NCI-H748 treated with DMSO at 0.1 percent for 48 hours (cell line): ENCODE measurements at regions not wholly inside any gene's neighbourhood (a gene's known extent, or its start where the extent isn't known, plus 50 kb on each side); places are given as distances from the start of the nearest gene placed in this dataset.
A peak's percentile ranks its signal among the peaks of the same experiment; 100 is the strongest.

Experiments
- DNase-seq: peaks from one replicate; lab custom pipeline; 2025; lab: John Stamatoyannopoulos, UW

DNA sequence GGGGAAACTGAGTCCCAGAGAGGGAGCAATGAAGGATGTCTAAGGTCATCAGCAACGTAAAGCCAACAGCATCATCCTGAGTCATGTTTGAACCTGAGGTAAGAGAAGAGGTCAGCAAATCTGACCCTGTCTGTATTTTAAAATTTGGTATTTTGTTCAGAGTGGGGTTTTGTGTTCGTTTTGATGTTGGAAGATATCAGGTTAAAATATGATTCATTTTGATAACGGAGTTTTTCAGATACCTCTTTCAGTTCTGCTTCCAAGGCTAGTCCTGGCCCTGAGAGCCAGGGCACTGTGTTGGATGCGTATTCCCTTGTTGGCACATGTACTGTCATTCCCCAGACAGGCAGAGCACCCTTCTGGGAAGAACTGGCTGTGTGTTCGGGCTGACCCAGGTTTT lies 291.0 kb downstream of the NSG2 start:
- DNase-seq, result no peak

DNA sequence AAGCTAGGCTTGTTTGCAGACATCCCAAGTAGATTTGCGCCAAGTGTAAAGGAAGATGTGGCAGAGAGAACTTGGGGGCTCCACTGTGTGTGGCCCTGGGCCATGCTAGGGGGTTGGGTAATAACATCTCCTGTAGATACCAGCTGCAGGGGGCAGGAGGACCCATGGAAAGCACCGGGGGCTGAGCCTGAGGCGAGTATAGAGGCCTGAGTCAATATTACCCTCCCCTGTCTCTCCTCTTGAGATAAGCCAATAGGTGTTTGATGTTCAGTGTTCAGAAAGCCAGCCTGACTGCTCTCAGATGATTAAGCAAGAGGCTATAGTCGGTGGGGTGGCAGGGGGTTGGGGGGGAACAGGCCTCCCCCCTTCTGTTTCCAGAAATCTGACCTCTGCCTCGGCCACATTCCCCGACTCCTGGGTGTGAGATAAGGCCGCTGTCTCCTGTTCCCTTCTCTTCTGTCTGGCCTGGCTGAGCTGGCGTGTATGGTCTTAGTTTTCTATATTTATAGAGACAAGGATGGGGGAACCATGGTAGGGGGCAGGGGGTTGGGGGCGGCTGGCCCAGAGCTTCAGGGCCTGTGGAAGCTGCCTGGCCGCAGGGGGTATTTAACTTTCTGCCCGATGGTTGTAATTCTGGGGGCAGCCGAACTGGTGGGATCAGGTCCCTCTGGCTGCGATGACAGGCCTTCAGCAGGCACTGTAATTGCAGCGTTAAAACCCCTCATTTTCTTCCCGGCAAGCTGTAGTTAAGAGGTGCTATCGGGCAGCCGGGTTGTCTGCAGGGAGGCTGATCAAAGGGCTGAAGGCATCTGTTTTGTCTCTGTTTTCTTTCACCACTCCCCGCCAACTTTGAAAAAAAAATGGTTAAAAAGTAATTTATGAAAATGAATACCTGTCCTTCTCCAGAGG lies 292.0 kb downstream of the NSG2 start:
- no peak for DNase-seq

DNA sequence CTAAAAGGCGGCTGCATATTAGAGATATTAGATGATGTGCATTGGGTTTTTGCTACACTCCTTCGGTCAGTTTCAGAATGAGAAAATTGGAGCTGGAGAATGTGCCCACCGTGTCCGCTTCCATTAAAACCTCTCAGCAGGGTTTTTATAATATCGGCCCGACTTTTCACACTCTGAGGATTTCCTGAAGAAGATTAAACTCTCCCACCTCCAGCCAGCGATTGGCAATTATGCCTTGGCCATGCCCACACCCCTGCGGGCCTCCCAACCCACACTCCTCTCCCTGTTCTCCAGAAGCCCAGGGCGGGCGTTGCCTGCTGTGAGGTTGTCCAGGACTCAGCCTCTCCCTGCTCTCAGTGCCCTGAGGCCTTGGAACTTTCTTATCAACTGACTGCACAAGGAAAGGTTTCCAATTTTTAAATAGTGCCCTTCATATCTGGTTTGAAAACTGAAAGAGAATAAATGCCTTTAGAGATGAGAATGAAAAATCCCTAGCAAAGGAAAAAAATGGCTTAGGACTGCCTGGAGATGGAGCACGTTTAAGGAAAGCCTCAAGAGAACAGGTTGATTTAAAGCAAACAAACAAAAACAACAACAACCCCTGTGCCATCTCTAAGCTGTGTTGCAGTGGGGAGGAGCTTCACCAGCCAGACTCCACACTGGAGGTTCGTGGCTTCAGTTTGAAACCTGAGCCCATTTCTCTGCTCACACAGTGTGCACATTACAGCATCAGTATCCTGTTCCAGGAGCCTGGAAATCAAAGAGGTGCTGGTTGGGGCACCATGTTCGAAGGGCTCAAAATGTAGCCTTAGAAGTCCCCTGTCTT lies 292.9 kb downstream of the NSG2 start:
- DNase-seq, result no peak

DNA sequence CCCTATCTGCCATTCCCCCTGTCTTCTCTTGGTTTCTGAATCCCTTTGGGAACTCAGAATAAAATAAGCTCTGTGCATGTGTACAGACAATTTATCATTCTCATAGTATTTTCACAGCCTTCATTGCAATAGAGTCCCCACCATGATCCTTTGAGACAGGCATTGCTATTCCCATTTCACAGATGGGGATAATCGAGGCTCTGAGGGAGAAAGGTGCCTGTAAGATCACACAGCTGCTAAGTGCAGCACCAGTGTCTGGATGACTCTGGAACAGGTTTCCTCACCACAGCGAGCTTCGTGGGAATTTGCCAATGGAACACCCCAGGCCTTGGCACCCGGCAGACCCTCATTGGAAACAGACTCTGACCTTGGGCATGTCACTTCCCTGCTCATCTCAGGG lies 293.6 kb downstream of the NSG2 start:
- DNase-seq, result no peak

DNA sequence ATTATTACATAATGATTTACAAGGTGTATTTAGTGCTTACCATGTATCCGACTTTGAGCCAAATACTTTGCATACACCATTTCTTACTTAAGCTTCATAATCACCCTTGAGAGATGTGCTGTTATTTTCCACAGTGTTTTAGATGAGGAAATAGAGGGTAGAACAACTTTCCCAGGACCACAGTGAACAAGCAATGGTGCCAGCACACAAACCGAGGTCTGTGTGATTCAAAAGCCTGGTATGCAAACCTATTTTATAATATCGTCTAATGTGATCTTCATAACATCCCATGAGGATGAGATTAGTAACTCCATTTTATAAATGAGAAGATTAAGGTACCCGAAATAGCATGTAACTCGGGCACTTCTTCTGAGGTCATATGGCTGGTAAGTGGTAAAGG lies 294.7 kb downstream of the NSG2 start:
- DNase-seq, result no peak

DNA sequence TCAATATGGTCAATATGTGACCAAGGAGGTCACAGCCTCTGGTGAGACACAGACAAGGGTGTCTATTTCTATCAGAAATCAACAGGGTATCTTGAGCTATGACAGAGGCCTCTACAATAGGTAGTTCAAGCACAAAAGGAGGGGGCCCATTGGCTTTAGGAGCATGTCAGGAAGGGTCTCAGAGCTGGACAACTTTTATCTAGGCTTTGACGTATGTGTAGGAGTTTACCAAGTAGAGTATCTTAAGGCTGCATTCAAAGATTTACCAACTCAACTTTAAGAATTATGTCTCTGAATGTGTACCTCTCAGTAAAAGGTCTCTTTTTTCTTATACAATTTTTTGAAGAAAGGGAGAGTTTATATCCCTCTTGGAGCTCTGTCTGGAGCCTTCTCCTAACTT lies 297.2 kb downstream of the NSG2 start:
- no peak for DNase-seq

DNA sequence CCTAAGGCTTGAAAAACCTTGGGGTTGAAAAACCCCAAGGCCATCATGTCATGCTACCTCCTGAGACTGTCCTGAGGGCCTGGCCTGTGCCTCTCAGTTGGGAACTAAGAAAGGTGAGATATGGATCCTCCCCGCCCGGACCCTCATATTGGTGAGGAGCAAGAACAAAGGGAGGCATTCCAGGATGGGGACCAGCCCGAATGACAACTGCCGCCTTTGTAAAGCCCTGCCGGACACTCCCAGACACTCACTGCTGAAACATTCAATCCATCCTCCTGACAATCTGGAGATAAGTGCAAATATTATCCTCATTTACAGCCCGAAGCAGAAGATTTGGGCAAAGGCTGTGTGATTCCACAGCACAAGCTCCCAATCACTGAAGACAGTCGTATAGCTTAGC lies 298.3 kb downstream of the NSG2 start:
- DNase-seq, result no peak

DNA sequence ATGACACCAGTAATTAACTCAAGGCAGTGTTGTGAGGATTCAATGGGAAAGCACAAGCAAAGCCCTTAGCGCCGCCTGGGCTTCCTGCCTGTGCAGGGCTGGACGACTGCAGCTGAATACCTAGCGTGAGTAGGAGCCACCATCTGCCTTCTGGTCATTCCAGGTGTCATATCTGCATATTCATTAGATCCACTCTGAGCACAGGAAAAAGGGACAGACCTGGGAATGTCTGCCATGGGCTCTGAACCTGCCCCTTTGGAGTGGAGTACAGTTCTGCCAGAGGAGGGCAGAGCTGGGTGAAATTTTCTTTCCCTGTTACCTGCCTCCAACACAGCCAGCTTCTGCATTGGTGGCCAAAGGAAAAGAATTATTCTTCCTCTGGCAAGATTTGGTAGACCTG lies 298.8 kb downstream of the NSG2 start:
- DNase-seq, result no peak

DNA sequence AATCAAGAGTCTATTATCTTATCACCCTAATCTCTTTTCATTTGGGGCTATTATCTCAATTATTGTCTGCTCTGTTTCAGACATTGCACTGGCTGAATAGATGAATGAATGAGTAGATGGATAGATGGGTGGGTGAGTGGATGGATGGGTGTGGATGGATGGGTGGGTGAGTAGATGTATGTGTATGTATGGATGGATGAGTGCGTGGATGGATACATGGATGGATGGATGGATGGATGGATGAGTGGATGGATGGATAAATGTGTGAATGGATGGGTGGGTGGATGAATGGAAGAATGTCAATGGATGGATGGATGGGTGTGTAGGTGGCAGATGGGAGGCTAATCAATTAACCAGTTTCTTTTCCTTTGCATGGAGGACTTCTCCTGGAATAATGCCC lies 301.7 kb downstream of the NSG2 start:
- no peak for DNase-seq

DNA sequence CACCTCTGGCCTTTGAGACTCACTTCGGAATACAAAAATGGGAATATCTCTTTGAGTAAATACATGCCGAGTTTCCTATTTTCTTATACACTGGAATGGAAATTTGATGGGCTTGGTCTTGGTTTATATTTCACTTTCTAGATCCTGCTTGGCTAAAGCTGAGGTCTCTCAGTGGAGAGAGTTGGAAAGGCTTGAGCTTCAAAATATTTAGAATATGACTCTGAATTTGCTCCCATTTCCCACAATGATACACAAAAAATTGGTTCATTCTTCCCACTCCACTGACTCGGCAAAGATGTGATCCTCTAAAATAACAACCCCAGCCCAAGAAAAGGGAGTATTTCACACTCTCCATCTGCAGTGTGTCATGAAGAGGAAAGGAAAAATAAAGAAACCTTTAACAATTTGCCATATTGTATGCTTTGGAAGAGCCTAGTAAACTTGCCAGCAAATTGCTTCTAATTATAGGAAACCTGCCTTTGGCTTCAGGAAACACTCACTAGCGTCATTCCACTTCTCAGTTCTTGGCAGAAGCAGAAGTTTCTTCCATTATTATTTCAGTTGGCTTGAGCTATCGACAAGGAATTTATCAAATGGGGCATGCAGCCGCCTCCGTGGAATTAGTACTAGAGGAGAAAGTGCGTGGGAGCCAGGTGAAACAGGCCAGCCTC lies 302.9 kb downstream of the NSG2 start:
- no peak for DNase-seq

DNA sequence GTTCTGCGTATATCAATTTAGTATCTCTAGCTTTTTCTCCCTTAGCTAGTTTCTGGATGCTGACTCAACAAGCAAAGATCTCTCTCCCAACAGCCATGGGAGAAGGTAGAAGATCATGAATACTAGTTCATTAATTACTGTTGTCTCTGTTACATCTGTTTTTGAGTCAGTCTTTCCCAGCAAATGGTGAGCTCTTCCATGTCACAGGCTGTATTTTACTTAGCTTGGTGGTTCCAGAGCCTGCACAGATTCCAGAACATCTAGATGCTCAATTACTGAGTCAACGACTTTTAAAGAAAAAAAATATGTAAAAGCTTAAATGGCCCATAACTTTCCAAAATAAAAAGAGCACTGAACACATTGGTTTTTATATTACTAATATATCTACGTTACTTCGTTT lies 307.2 kb downstream of the NSG2 start:
- DNase-seq, result no peak

DNA sequence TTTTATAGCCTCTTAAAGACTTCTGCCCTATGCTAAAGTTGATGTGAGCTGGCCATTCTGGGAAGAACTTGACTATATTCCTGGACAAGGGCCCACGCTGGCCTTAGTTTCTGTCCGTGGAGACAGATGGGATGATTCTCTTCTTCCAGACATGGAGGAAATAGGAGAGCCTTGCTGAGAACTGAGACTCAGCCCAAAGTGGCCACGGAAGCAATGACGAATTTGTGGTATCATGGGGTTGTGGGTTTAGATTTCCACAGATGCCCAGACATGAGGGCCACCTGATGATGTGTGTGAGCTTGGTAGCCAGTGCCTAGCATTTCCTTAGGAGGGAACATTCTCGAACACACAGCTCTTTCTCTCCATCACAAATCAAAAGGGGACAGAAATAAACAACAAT lies 309.1 kb downstream of the NSG2 start:
- DNase-seq, result no peak

DNA sequence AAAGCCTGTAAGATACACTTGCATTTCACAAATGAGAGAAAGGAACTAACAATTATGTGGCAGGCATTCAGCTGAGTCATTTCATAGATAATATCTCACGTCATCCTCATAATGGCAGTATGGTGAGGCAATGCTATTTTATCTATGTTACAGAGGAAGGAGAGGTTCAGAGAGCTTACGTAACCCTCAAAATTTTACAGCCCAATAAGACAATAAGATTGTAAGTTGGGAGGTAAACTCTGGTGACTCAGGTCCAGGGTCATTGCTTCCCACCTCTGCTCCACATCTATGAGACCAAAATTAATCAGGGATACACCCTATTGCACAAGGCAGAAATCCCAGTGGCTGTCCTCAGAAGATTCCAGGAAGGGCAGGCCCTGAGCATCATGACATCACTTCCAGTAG lies 309.7 kb downstream of the NSG2 start:
- DNase-seq, result no peak

DNA sequence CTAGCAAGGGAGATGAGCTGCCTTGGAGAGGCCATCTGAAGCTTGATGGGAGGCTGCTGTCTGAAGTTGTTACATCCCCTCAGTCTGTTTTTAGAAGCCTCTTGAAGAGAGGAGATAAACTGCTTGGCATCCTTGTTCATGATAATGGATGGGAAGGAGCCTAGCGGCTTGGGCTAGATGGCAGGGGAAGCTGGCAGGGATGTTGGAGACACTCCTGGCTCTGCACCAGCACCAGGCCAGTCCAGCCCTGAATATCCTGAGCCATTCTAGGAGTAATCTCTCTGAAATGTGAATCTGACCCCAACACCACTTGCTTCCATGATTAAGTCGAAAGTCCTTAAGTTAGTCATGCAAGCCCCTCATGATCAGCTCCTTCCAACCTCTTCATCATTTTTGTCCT lies 310.5 kb downstream of the NSG2 start:
- no peak for DNase-seq

DNA sequence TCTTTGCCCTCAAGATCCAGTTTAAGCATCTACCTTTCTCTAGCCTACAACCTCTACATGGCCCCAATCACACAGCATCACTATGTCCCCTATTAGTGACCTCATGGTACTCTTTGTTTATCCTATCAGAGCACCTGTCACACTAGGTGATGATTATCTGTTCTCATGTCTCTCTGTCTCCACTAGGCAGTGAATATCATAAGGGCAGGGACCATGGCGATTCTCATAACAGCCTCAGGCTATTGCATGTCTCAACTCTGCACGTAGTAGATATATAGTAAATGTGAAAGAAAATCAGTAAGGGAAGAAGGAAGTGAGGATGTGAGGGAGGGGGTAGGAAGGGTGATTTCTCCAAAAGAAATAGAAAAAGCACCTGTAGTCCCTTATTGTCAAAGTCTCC lies 311.0 kb downstream of the NSG2 start:
- DNase-seq, result no peak

DNA sequence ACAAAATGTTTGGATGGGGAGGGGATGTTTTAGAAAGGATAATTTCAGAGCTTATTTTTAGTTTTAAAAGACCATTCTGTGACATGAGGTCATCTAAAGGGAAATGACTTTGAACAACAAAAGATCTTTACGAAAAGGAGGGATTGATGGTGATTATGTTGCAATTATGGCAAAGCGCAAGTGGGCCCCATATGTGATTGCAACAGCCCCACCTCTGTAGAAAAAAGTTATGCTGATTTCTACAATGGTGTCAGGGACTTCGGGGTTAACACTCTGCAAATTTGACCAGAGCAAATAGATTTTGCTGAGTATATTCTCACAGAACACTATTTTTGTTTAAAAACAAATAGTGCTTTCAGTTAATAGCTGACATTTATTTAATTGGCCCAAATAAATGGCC lies 312.8 kb downstream of the NSG2 start:
- peak; percentile 21 for DNase-seq

DNA sequence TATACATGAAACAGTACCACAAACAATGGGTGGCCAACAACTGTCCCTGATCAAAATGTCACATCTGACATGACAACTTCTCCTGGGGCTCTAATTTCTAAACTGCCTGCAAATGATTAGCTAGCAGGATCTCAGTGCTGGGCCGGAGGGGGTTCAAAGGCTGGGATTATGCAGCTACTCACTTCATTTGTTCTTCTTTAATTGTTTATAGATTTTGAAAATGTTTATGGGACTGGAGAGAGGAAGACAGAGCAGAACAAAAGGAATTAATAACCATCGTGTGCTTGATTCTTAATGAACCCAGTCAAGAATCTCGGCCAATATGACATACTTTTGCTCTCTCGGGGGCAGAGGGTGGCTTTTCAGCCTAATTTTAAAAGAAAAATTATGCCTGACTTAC lies 313.6 kb downstream of the NSG2 start:
- no peak for DNase-seq

DNA sequence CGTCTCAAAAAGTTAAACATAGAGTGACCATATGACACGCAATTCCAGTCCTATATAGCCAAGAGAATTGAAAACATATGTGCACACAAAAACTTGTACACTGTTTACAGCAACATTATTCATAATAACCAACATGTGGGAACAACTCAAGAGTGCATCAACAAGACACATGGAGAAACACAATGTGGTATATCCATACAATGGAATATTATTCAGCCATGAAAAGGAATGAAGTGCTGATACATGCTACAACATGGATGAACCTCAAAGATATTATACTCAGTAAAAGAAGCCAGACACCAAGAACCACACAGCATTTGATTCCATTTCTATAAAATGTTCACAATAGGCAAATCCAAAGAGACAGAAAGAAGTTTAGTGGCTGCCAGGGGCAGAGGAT lies 317.0 kb downstream of the NSG2 start:
- DNase-seq, result no peak

DNA sequence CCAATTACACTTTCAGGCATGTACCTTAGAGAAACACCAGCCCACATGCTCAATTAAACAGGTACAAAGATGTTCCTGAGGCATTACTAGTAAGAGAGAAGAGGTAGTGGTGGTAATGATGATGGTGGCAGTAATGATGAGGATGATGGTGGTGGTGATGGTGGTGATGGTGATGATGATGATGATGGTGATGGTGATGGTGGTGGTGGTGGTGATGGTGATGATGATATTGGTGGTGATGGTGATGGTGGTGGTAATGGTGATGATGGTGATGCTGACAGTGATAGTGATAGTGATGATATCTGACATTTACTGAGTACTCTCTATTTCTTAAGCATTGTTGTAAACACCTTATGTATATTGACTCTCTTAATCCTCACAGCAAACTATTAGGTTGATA lies 318.4 kb downstream of the NSG2 start:
- DNase-seq, result no peak

DNA sequence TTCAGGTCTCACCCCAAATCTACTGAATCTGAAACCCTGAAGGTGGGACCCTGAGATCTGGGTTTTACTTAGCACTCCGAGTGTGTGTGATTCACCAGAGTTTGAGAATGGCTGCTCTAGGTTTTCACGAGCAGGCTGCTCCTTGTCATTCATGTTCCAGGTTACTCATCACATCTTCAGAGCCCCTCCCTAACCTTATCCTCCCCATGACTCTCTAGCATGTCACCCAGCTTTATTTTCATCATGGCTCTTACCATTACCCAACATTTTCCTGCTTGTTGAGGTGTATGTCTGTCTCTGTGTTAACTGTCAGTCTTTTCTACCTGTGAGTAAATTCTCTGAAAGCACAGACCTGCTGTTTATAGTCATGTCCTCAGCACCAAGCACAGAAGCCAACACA lies 319.2 kb downstream of the NSG2 start:
- DNase-seq, result no peak

DNA sequence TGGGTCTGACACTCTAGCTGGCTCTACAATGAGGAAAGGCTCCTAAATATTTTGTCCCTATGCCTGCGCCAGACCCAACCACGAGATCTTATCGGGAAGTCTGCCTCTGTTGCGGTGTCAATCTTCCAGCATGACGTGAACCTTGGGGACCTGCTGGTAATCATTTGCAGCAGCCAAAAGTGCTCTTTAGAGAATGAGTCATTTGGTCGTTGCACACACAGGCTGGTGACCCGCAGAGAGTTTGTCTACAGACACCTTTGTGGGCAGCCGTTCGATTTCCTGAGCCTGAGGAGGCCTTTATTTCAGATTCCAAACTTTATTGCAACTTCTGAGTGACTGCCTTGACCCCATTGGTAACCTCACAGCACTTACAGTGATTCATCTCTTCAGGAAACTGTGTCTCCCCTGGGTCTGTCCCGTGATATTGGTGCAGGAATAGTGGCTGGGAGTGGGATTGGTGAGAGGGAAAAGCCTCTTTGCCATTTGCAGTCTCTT lies 326.1 kb downstream of the NSG2 start:
- DNase-seq, result no peak

DNA sequence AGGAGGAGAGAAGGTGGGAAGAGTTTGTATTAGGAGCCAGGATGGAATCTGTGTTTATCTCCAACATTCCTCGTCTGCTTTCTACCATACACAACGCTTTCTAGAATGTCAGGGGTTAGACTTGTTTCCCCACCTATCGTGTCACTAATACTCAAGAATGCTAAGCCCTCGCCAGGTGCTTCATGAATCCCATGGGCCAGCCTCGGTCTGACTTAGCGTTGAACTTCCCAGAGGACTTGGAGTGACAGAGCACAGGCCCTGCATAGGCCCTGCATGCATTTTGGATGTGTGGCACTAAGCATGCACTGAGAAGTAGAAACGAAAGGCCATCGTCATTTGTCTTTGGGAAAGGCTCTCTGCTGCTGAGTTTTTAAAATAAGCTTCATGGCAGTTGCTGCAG lies 328.7 kb downstream of the NSG2 start:
- DNase-seq, result no peak

DNA sequence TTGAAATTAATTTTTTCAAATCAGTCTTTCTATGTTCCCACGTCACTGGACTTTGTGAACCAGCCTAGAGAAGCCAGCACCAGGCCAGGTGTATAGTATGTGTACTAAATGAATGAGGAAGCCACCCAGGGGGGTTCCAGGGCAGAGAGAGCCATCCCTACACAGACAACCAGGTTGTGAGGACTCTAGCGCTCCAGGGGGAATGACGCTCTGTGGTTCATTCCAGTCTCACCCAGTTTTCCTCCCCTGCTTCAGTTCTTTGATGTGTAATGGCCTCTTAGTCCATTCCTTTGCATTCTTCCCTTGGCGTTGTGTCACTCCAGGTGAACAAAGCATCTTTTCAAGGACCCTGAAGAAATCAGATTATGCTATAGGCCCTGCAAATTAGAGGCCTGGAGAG lies 330.6 kb downstream of the NSG2 start:
- DNase-seq, result no peak
